ENCODE measurements at regions not wholly inside any gene's neighbourhood (a gene's known extent, or its start where the extent isn't known, plus 50 kb on each side); places are given as distances from the start of the nearest gene placed in this dataset.
A peak's percentile ranks its signal among the peaks of the same experiment; 100 is the strongest.

- H3K4me1 ChIP-seq (ENCODE audit: control insufficient read depth in 5 of 5, insufficient read depth in 5 of 5, low read length in 5 of 5): peaks cover 0 to 11% (median 0%) of the 10 kb centered on the region in 5 donors
Measured at GRCh38 chr5:69006030-69006429, 87.8 kb upstream of the SLC30A5 start.

GRCh38 chr5:69007163-69007562, 86.7 kb upstream of the SLC30A5 start:
- WGBS, 2 donors: 54 to 61% methylated on average over 4 of the region's 4 CpGs
- ATAC-seq (ENCODE audit: insufficient read depth, low FRiP score): no peak
- H3K9ac ChIP-seq (ENCODE audit: insufficient read depth in 1 of 2, low read length in 2 of 2): no peak overlapping the region

More at GRCh38 chr5:69006030-69006429, 87.8 kb upstream of the SLC30A5 start:
- Histone ChIP-seq H3K9ac (ENCODE audit: insufficient read depth in 1 of 2, low read length in 2 of 2) (no peak overlapping the region), H3K9me3 (ENCODE audit: control insufficient read depth in 4 of 4, insufficient read depth in 3 of 4, low read length in 3 of 4) (no peaks in the 10 kb centered on the region), H3K4me3 (no peak overlapping the region), H3K27me3 (ENCODE audit: control insufficient read depth in 3 of 3, insufficient read depth in 3 of 3, low read length in 2 of 3) (no peaks in the 10 kb centered on the region), H3K27ac (ENCODE audit: low read depth in 1 of 2, low read length in 1 of 2) (no peak overlapping the region), H3K36me3 (ENCODE audit: control insufficient read depth in 4 of 4, insufficient read depth in 4 of 4, low read length in 4 of 4) (no peaks in the 10 kb centered on the region)
- TF ChIP-seq CTCF (IDR thresholded peaks at IDR 0.05; ENCODE audit: control extremely low read depth, extremely low read depth): no peak
- DNase-seq (no peak), ATAC-seq (ENCODE audit: insufficient read depth, low FRiP score) (no peak)
- 73 to 87% methylated on average over 2 of the region's 2 CpGs for WGBS, 2 donors

GRCh38 chr5:69007726-69008368, 86.0 kb upstream of the SLC30A5 start:
- Histone ChIP-seq H3K4me3 (no peak overlapping the region), H3K4me1 (ENCODE audit: control insufficient read depth in 5 of 5, insufficient read depth in 5 of 5, low read length in 5 of 5) (peaks cover 0 to 11% (median 0%) of the 10 kb centered on the region in 5 donors), H3K36me3 (ENCODE audit: control insufficient read depth in 4 of 4, insufficient read depth in 4 of 4, low read length in 4 of 4) (no peaks in the 10 kb centered on the region), H3K27me3 (ENCODE audit: control insufficient read depth in 3 of 3, insufficient read depth in 3 of 3, low read length in 2 of 3) (no peaks in the 10 kb centered on the region), H3K27ac (ENCODE audit: low read depth in 1 of 2, low read length in 1 of 2) (no peak overlapping the region), H3K9me3 (ENCODE audit: control insufficient read depth in 4 of 4, insufficient read depth in 3 of 4, low read length in 3 of 4) (no peaks in the 10 kb centered on the region), H3K9ac (ENCODE audit: insufficient read depth in 1 of 2, low read length in 2 of 2) (no peak overlapping the region)
- ATAC-seq (ENCODE audit: insufficient read depth, low FRiP score) (no peak), DNase-seq (peak; percentile 44 to 58 (median 55))
- WGBS, 2 donors: 14 to 23% methylated on average over 4 of the region's 4 CpGs
- peak; percentile 45 for TF ChIP-seq CTCF (IDR thresholded peaks at IDR 0.05; ENCODE audit: control extremely low read depth, extremely low read depth)

More at GRCh38 chr5:69007163-69007562, 86.7 kb upstream of the SLC30A5 start:
- Histone ChIP-seq H3K27me3 (ENCODE audit: control insufficient read depth in 3 of 3, insufficient read depth in 3 of 3, low read length in 2 of 3) (no peaks in the 10 kb centered on the region), H3K9me3 (ENCODE audit: control insufficient read depth in 4 of 4, insufficient read depth in 3 of 4, low read length in 3 of 4) (no peaks in the 10 kb centered on the region), H3K4me1 (ENCODE audit: control insufficient read depth in 5 of 5, insufficient read depth in 5 of 5, low read length in 5 of 5) (peaks cover 0 to 11% (median 0%) of the 10 kb centered on the region in 5 donors), H3K36me3 (ENCODE audit: control insufficient read depth in 4 of 4, insufficient read depth in 4 of 4, low read length in 4 of 4) (no peaks in the 10 kb centered on the region), H3K4me3 (no peak overlapping the region), H3K27ac (ENCODE audit: low read depth in 1 of 2, low read length in 1 of 2) (no peak overlapping the region)
- TF ChIP-seq CTCF (IDR thresholded peaks at IDR 0.05; ENCODE audit: control extremely low read depth, extremely low read depth): no peak
- peak in 2 of 3 donors; percentile 64 to 75 for DNase-seq

- Histone ChIP-seq H3K9me3 (ENCODE audit: control insufficient read depth in 4 of 4, insufficient read depth in 3 of 4, low read length in 3 of 4) (no peaks in the 10 kb centered on the region), H3K4me1 (ENCODE audit: control insufficient read depth in 5 of 5, insufficient read depth in 5 of 5, low read length in 5 of 5) (peaks cover 0 to 7% (median 0%) of the 10 kb centered on the region in 5 donors), H3K36me3 (ENCODE audit: control insufficient read depth in 4 of 4, insufficient read depth in 4 of 4, low read length in 4 of 4) (no peaks in the 10 kb centered on the region), H3K27me3 (ENCODE audit: control insufficient read depth in 3 of 3, insufficient read depth in 3 of 3, low read length in 2 of 3) (no peaks in the 10 kb centered on the region), H3K4me3 (no peak overlapping the region), H3K9ac (ENCODE audit: insufficient read depth in 1 of 2, low read length in 2 of 2) (no peak overlapping the region), H3K27ac (ENCODE audit: low read depth in 1 of 2, low read length in 1 of 2) (no peak overlapping the region)
- no peak for TF ChIP-seq CTCF (IDR thresholded peaks at IDR 0.05; ENCODE audit: control extremely low read depth, extremely low read depth)
- ATAC-seq (ENCODE audit: insufficient read depth, low FRiP score) (no peak), DNase-seq (no peak)
- WGBS, 2 donors: 85 to 93% methylated on average over 4 of the region's 4 CpGs
Measured at GRCh38 chr5:69010476-69010875, 83.3 kb upstream of the SLC30A5 start.

Data from lung (tissue), 11 donors.